ENCODE measurements at regions not wholly inside any gene's neighbourhood (a gene's known extent, or its start where the extent isn't known, plus 50 kb on each side); places are given as distances from the start of the nearest gene placed in this dataset.

DNA sequence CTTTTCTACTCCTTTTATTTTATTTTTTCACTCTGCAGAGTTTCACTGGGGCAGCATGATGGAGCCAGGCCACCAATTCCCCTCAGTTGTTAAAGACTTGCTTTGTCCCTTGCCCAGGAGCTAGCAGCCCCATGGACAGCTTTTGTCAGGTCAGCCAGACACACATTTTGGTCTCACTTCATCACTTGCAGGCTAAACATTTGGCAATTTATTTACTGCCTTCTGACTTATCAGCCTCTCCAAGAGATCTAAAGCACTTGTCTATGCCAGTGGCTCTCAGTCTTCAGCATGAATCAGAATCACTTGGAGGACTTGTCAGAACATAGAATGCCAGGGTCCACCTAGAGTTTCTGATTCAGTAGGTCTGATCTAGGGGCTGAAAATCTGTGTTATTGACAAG, 66.4 kb upstream of the GDF10 start:
- no peak for TF ChIP-seq TAF1 (conservative IDR thresholded peaks at IDR 0.05)
- no peak for TF ChIP-seq SP1 (IDR thresholded peaks at IDR 0.05)

Measured in liver (tissue), 1 donor.